GM23248 (cell line): ENCODE measurements at regions not wholly inside any gene's neighbourhood (a gene's known extent, or its start where the extent isn't known, plus 50 kb on each side); places are given as distances from the start of the nearest gene placed in this dataset.

ENCODE experiments used
- DNase-seq: peaks from one replicate; pipeline ENCODE4 v3.0.0-alpha.2; 2015
- H2AFZ ChIP-seq: fragments of 200-600 bp; sonication (generic); 2 replicates; pipeline ENCODE4 v1.6.1; 2016; ENCODE audit warnings: antibody characterized with exemption
- H3F3A ChIP-seq: fragments of 200-600 bp; sonication (generic); 2 replicates; pipeline ENCODE4 v1.6.1; 2016; ENCODE audit warnings: mild to moderate bottlenecking, antibody characterized with exemption, mixed run types; ENCODE audit not compliant: insufficient read depth
- H3K27ac ChIP-seq: fragments of 200-600 bp; sonication (generic); 2 replicates; pipeline ENCODE4 v1.5.1; 2016; ENCODE audit warnings: mild to moderate bottlenecking
- H3K27me3 ChIP-seq: fragments of 200-600 bp; sonication (generic); replicated peaks from 2 replicates; pipeline ENCODE4 v1.6.1; 2016; ENCODE audit warnings: mild to moderate bottlenecking; ENCODE audit not compliant: insufficient read depth
- H3K36me3 ChIP-seq: fragments of 200-600 bp; sonication (generic); 2 replicates; pipeline ENCODE4 v1.6.1; 2016; ENCODE audit warnings: low read depth, mild to moderate bottlenecking
- H3K4me1 ChIP-seq: fragments of 200-600 bp; sonication (generic); 2 replicates; pipeline ENCODE4 v1.6.1; 2016; ENCODE audit warnings: mild to moderate bottlenecking; ENCODE audit not compliant: insufficient read depth
- H3K4me2 ChIP-seq: fragments of 200-600 bp; sonication (generic); one replicate; pipeline ENCODE4 v1.6.1; 2016; ENCODE audit warnings: mild to moderate bottlenecking; ENCODE audit not compliant: unreplicated experiment
- H3K4me3 ChIP-seq: fragments of 200-600 bp; sonication (generic); 2 replicates; pipeline ENCODE4 v1.5.1; 2016; ENCODE audit warnings: mild to moderate bottlenecking
- H3K79me2 ChIP-seq: fragments of 200-600 bp; sonication (generic); 2 replicates; pipeline ENCODE4 v1.6.1; 2016; ENCODE audit warnings: mild to moderate bottlenecking; ENCODE audit not compliant: insufficient read depth
- H3K9ac ChIP-seq: fragments of 200-600 bp; sonication (generic); 2 replicates; pipeline ENCODE4 v1.6.1; 2016; ENCODE audit warnings: mild to moderate bottlenecking
- H3K9me2 ChIP-seq: fragments of 200-600 bp; sonication (generic); 2 replicates; pipeline ENCODE4 v1.6.1; 2016; ENCODE audit warnings: mixed run types, mild to moderate bottlenecking, moderate library complexity; ENCODE audit not compliant: insufficient read depth
- H3K9me3 ChIP-seq: fragments of 200-600 bp; sonication (generic); one replicate; pipeline ENCODE4 v1.6.1; 2017; ENCODE audit warnings: low read depth
- H4K20me1 ChIP-seq: fragments of 200-600 bp; sonication (generic); 2 replicates; pipeline ENCODE4 v1.6.0; 2016; ENCODE audit not compliant: insufficient read depth
- EZH2 ChIP-seq: fragments of 200-600 bp; sonication (generic); IDR thresholded peaks from 2 replicates; pipeline ENCODE4 v1.6.1; 2018; ENCODE audit warnings: antibody characterized with exemption, mild to moderate bottlenecking; ENCODE audit not compliant: insufficient read depth, poor library complexity, severe bottlenecking
- EZH2phosphoT487 ChIP-seq: fragments of 200-600 bp; sonication (generic); IDR thresholded peaks from 2 replicates; pipeline ENCODE4 v1.6.1; 2018; ENCODE audit warnings: antibody characterized with exemption, moderate library complexity, mild to moderate bottlenecking, low read depth; ENCODE audit not compliant: insufficient read depth
- WGBS, 2 experiments: methylation state at CpG; one replicate each; pipeline ENCODE4 v1.1.6; 2015 to 2017; ENCODE audit warnings: low lambda C conversion rate in 2 of 2, low coverage in 1 of 2; ENCODE audit errors: missing lambda C conversion rate in 2 of 2; 5-methylcytosine and 5-hydroxymethylcytosine counted together
- in situ Hi-C: fragments of 300-500 bp; cut with MboI; formaldehyde crosslinking; loops from 2 replicates; pipeline ENCODE4 v1.15.0; 2020

- Histone ChIP-seq H3F3A (no peaks in the 10 kb centered on the region), H3K79me2 (no peaks in the 10 kb centered on the region), H3K27me3 (no peaks in the 10 kb centered on the region), H3K4me1 (no peaks in the 10 kb centered on the region), H3K4me3 (no peak overlapping the region), H3K9ac (no peak overlapping the region), H3K27ac (no peak overlapping the region), H3K9me3 (no peaks in the 10 kb centered on the region), H3K9me2 (no peaks in the 10 kb centered on the region), H3K36me3 (no peaks in the 10 kb centered on the region), H3K4me2 (no peak overlapping the region), H2AFZ (no peak overlapping the region), H4K20me1 (no peaks in the 10 kb centered on the region)
- in situ Hi-C loops: no loop called here
- TF ChIP-seq EZH2: no peak
- no peak for TF ChIP-seq EZH2phosphoT487
- 83 to 88% methylated on average over 7 of the region's 7 CpGs for WGBS, 2 experiments
- DNase-seq: no peak
Observed at GRCh38 chr12:28629691-28630090, 439.4 kb downstream of the CCDC91 start.

DNA sequence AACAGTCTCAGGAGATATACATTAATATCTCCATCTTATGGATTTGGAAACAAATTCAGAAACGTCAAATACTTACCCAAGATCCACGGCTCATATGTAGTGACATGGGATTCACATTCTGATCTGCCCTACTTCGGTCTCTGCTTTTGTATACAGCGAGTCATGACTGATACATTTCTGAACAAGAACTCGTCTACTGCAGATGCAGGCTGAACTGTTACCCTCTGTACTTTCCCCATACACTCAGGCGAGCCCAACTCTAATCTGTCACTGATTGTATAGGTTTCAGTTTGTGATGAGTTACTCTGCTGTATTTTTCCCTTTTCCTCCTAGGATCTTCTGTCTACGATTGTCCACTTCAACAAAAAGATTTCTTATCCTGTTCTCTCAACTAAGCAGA, 441.6 kb downstream of the CCDC91 start:
- Histone ChIP-seq H3K27ac (no peak overlapping the region), H3K9me3 (no peaks in the 10 kb centered on the region), H3K79me2 (no peaks in the 10 kb centered on the region), H3K9ac (no peak overlapping the region), H3K4me2 (no peak overlapping the region), H3K4me3 (no peak overlapping the region), H3K4me1 (no peaks in the 10 kb centered on the region), H2AFZ (no peak overlapping the region), H4K20me1 (no peaks in the 10 kb centered on the region), H3F3A (no peaks in the 10 kb centered on the region), H3K9me2 (no peaks in the 10 kb centered on the region), H3K27me3 (no peaks in the 10 kb centered on the region), H3K36me3 (no peaks in the 10 kb centered on the region)
- 66 to 76% methylated on average over 7 of the region's 7 CpGs for WGBS, 2 experiments
- in situ Hi-C loops: no loop called here
- DNase-seq: no peak
- TF ChIP-seq EZH2phosphoT487: no peak
- no peak for TF ChIP-seq EZH2

DNA sequence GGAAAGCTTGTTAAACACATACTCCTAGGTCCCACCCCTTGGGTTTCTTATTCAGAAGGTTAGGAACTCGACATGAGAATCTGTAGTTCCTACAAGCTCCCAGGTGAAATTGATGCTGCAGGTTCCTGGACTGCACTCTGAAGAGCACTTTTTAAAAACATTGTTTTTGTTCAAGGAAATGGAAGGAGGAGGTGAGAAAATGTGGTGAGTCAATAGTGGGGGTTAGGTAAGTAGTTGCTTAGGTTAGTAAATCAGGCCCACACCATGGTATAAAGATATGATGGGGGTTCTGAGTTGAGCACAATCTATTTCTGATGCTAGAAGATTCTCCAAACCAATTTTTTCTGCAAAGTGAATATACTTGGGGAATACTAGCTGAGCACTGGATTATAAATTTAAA, 450.3 kb downstream of the CCDC91 start:
- WGBS, 2 experiments: 4 to 8% methylated on average over 1 of the region's 1 CpG
- DNase-seq: no peak
- in situ Hi-C loops: no loop called here
- Histone ChIP-seq H4K20me1 (no peaks in the 10 kb centered on the region; the same call in 1 of the 2 replicates), H3K79me2 (no peaks in the 10 kb centered on the region), H3K27me3 (no peaks in the 10 kb centered on the region), H3K9ac (no peak overlapping the region), H3K27ac (no peak overlapping the region), H3K4me1 (no peaks in the 10 kb centered on the region), H2AFZ (no peak overlapping the region), H3K4me3 (no peak overlapping the region), H3K36me3 (no peaks in the 10 kb centered on the region), H3K9me3 (no peaks in the 10 kb centered on the region), H3K9me2 (no peaks in the 10 kb centered on the region), H3K4me2 (no peak overlapping the region), H3F3A (no peaks in the 10 kb centered on the region)
- no peak for TF ChIP-seq EZH2
- TF ChIP-seq EZH2phosphoT487: no peak

GRCh38 chr12:28645436-28645835, 455.2 kb downstream of the CCDC91 start:
- Histone ChIP-seq H3K9ac (no peak overlapping the region), H3K79me2 (no peaks in the 10 kb centered on the region), H3F3A (no peaks in the 10 kb centered on the region), H3K27me3 (no peaks in the 10 kb centered on the region), H3K4me1 (no peaks in the 10 kb centered on the region), H3K4me2 (no peak overlapping the region), H3K9me3 (no peaks in the 10 kb centered on the region), H4K20me1 (no peaks in the 10 kb centered on the region; the same call in 1 of the 2 replicates), H3K36me3 (no peaks in the 10 kb centered on the region), H3K27ac (no peak overlapping the region), H3K4me3 (no peak overlapping the region), H3K9me2 (no peaks in the 10 kb centered on the region), H2AFZ (no peak overlapping the region)
- no peak for TF ChIP-seq EZH2
- no peak for TF ChIP-seq EZH2phosphoT487
- no peak for DNase-seq
- in situ Hi-C loops: no loop called here
- WGBS, 2 experiments: 80 to 89% methylated on average over 8 of the region's 8 CpGs

DNA sequence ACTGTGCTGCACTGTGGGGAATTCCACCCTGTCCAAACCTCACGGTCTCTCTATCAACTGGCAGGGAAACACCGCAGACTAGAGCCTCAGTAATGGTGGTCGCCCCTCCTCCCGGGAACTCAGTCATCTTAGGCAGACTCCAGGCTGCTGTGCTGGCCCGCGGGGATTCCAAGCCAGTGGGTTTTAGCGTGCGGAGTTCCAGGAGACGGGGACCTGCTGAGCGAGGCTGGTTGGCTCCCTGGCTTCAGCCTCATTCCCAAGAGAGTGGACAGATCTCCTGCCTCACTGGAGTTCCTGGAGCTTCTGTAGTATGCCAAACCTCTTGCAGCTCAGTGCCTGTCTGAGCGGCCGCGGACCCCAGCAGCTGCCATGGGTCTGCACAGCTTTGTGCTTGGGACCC, 455.6 kb downstream of the CCDC91 start:
- DNase-seq: no peak
- Histone ChIP-seq H3K4me1 (no peaks in the 10 kb centered on the region), H3K4me2 (no peak overlapping the region), H3K27me3 (no peaks in the 10 kb centered on the region), H3K36me3 (no peaks in the 10 kb centered on the region), H3K9me2 (no peaks in the 10 kb centered on the region), H3F3A (no peaks in the 10 kb centered on the region), H3K27ac (no peak overlapping the region), H4K20me1 (no peaks in the 10 kb centered on the region; the same call in 1 of the 2 replicates), H3K4me3 (no peak overlapping the region), H3K9me3 (no peaks in the 10 kb centered on the region), H3K9ac (no peak overlapping the region), H3K79me2 (no peaks in the 10 kb centered on the region), H2AFZ (no peak overlapping the region)
- in situ Hi-C loops: no loop called here
- 95 to 99% methylated on average over 13 of the region's 13 CpGs for WGBS, 2 experiments
- TF ChIP-seq EZH2: no peak
- no peak for TF ChIP-seq EZH2phosphoT487
